Kidney epithelial cell (primary cell): ENCODE measurements at regions not wholly inside any gene's neighbourhood (a gene's known extent, or its start where the extent isn't known, plus 50 kb on each side); places are given as distances from the start of the nearest gene placed in this dataset.

Experiments
- DNase-seq: peaks from one replicate; pipeline ENCODE4 v3.0.0-alpha.2; 2010; ENCODE audit warnings: low read depth
- H3K27me3 ChIP-seq: 2 replicates; pipeline ENCODE4 v1.6.0; 2011; ENCODE audit warnings: low read length; ENCODE audit not compliant: control insufficient read depth, insufficient read depth
- H3K36me3 ChIP-seq: 2 replicates; pipeline ENCODE4 v1.5.1; 2011; ENCODE audit warnings: low read length; ENCODE audit not compliant: control insufficient read depth, insufficient read depth
- H3K4me3 ChIP-seq: 2 replicates; pipeline ENCODE4 v1.5.1; 2011; ENCODE audit warnings: low read depth, mild to moderate bottlenecking, control low read depth, low read length
- CTCF ChIP-seq: IDR thresholded peaks from 2 replicates; pipeline ENCODE4 v1.5.1; 2011; ENCODE audit warnings: mild to moderate bottlenecking, moderate library complexity, low read length, control low read depth, inconsistent platforms; ENCODE audit not compliant: insufficient read depth, poor library complexity, severe bottlenecking

GRCh38 chr1:4396551-4396950 is 257.9 kb upstream of the AJAP1 start:
- DNase-seq, result no peak
- no peak overlapping the region for H3K4me3 ChIP-seq
- no peaks in the 10 kb centered on the region for H3K36me3 ChIP-seq
- no peaks in the 10 kb centered on the region for H3K27me3 ChIP-seq
- TF ChIP-seq CTCF, result no peak

DNA sequence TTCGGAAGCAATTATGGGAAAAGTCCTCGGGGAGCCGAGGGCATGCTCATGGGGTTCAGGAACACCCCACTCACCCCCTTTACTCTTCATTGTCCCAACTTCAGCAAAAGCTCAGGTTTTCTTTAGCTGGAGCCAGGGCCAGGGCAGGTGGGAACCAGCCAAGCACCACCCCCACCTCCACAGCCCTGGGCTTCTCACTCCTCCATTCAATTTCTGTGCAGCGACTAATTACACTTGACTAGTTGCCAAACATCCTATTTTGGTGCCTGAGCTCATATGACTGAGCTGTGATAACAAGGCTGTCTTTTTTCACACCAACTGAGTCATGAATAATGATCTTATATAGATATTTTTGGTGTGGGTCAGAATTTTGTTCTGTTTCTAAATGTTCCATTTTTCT is 257.2 kb upstream of the AJAP1 start:
- H3K27me3 ChIP-seq, result no peaks in the 10 kb centered on the region
- no peak overlapping the region for H3K4me3 ChIP-seq
- no peak for TF ChIP-seq CTCF
- DNase-seq, result no peak
- no peaks in the 10 kb centered on the region for H3K36me3 ChIP-seq

GRCh38 chr1:4402032-4402431 is 252.4 kb upstream of the AJAP1 start:
- TF ChIP-seq CTCF, result no peak
- H3K36me3 ChIP-seq, result no peaks in the 10 kb centered on the region
- H3K4me3 ChIP-seq, result no peak overlapping the region
- H3K27me3 ChIP-seq, result no peaks in the 10 kb centered on the region
- no peak for DNase-seq

- no peak for TF ChIP-seq CTCF
- Histone ChIP-seq H3K4me3 (no peak overlapping the region), H3K27me3 (no peaks in the 10 kb centered on the region), H3K36me3 (no peaks in the 10 kb centered on the region)
- no peak for DNase-seq
Measured at GRCh38 chr1:4404854-4405590, 249.4 kb upstream of the AJAP1 start.

GRCh38 chr1:4407851-4408250 is 246.6 kb upstream of the AJAP1 start:
- Histone ChIP-seq H3K4me3 (no peak overlapping the region), H3K36me3 (no peaks in the 10 kb centered on the region), H3K27me3 (no peaks in the 10 kb centered on the region)
- TF ChIP-seq CTCF, result no peak
- no peak for DNase-seq

GRCh38 chr1:4408380-4408779 is 246.0 kb upstream of the AJAP1 start:
- H3K27me3 ChIP-seq, result no peaks in the 10 kb centered on the region

More at GRCh38 chr1:4408380-4408779, 246.0 kb upstream of the AJAP1 start:
- no peak for TF ChIP-seq CTCF
- H3K4me3 ChIP-seq, result no peak overlapping the region
- H3K36me3 ChIP-seq, result no peaks in the 10 kb centered on the region
- DNase-seq, result no peak
